Uterus (tissue), 3 donors: ENCODE measurements at regions not wholly inside any gene's neighbourhood (a gene's known extent, or its start where the extent isn't known, plus 50 kb on each side); places are given as distances from the start of the nearest gene placed in this dataset.

Source experiments
- DNase-seq, 2 donors: peaks; one replicate each; pipeline ENCODE4 v3.0.0-alpha.2; 2019 to 2020
- H3K27ac ChIP-seq, 2 donors: fragments of 200-600 bp; sonication (generic); 1 replicate in 1 of 2; 2 replicates in 1 of 2; pipeline ENCODE4 v1.5.1; 2016 to 2018
- H3K27me3 ChIP-seq, 2 donors: fragments of 200-600 bp; sonication (generic); one replicate each; pipeline ENCODE4 v1.5.1; 2018 to 2019; ENCODE audit warnings: control low read depth in 1 of 2
- H3K36me3 ChIP-seq, 2 donors: fragments of 200-600 bp; sonication (generic); one replicate each; pipeline ENCODE4 v1.5.1; 2019; ENCODE audit warnings: control low read depth in 1 of 2
- H3K4me1 ChIP-seq, 2 donors: fragments of 200-600 bp; sonication (generic); one replicate each; pipeline ENCODE4 v1.5.1; 2018 to 2019; ENCODE audit warnings: control low read depth in 1 of 2
- H3K4me3 ChIP-seq, 2 donors: fragments of 200-600 bp; sonication (generic); 1 replicate in 1 of 2; 2 replicates in 1 of 2; pipeline ENCODE4 v1.5.1; 2018 to 2019; ENCODE audit warnings: mild to moderate bottlenecking in 1 of 2
- H3K9me3 ChIP-seq, 2 donors: fragments of 200-600 bp; sonication (generic); one replicate each; pipeline ENCODE4 v1.5.1; 2019; ENCODE audit warnings: control low read depth in 1 of 2
- POLR2A ChIP-seq, 2 donors: fragments of 450-650 bp; IDR thresholded peaks; one replicate each; pipeline ENCODE4 v1.6.1; 2016; ENCODE audit warnings: antibody characterized with exemption in 2 of 2, mild to moderate bottlenecking in 1 of 2, moderate library complexity in 1 of 2
- intact Hi-C: fragments of 100-400 bp; cut with DNase I; formaldehyde crosslinking; loops from one replicate; pipeline ENCODE4 v1.15.1; 2023; ENCODE audit warnings: low total_unique reads
- TF ChIP-seq, protein P1 (sequence below), 4 experiments: fragments of 200-600 bp in 2 of 4; fragments of 450-650 bp in 2 of 4; sonication (generic) in 2 of 4; IDR thresholded peaks; one replicate each; pipeline ENCODE4 v1.5.1; 2016 to 2019; ENCODE audit warnings: antibody characterized with exemption in 4 of 4, mild to moderate bottlenecking in 2 of 4, moderate library complexity in 1 of 4
- donor health status: DM: yes; HTN: yes; CAD: no.

- TF ChIP-seq, protein P1, sequence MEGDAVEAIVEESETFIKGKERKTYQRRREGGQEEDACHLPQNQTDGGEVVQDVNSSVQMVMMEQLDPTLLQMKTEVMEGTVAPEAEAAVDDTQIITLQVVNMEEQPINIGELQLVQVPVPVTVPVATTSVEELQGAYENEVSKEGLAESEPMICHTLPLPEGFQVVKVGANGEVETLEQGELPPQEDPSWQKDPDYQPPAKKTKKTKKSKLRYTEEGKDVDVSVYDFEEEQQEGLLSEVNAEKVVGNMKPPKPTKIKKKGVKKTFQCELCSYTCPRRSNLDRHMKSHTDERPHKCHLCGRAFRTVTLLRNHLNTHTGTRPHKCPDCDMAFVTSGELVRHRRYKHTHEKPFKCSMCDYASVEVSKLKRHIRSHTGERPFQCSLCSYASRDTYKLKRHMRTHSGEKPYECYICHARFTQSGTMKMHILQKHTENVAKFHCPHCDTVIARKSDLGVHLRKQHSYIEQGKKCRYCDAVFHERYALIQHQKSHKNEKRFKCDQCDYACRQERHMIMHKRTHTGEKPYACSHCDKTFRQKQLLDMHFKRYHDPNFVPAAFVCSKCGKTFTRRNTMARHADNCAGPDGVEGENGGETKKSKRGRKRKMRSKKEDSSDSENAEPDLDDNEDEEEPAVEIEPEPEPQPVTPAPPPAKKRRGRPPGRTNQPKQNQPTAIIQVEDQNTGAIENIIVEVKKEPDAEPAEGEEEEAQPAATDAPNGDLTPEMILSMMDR (IDR thresholded peaks at IDR 0.05), result peak in 1 of 4 experiments; percentile 7
- no peak for TF ChIP-seq POLR2A (IDR thresholded peaks at IDR 0.05)
- Histone ChIP-seq H3K9me3 (no peaks in the 10 kb centered on the region), H3K4me1 (no peaks in the 10 kb centered on the region), H3K27ac (no peak overlapping the region), H3K27me3 (no peaks in the 10 kb centered on the region), H3K4me3 (no peak overlapping the region), H3K36me3 (no peaks in the 10 kb centered on the region)
- DNase-seq, result no peak
- intact Hi-C loops, result no loop called here
Measured at GRCh38 chr20:39676857-39677391, 714.8 kb downstream of the DHX35 start.

- Histone ChIP-seq H3K27ac (no peak overlapping the region), H3K4me1 (no peaks in the 10 kb centered on the region), H3K36me3 (no peaks in the 10 kb centered on the region), H3K27me3 (no peaks in the 10 kb centered on the region), H3K9me3 (no peaks in the 10 kb centered on the region), H3K4me3 (no peak overlapping the region)
- intact Hi-C loops, result no loop called here
- no peak for TF ChIP-seq POLR2A (IDR thresholded peaks at IDR 0.05)
- TF ChIP-seq, protein P1 (IDR thresholded peaks at IDR 0.05), result no peak
- DNase-seq, result no peak
Measured at GRCh38 chr20:39676241-39676640, 714.1 kb downstream of the DHX35 start.

GRCh38 chr20:39674842-39675241 is 712.7 kb downstream of the DHX35 start:
- no peak for DNase-seq
- Histone ChIP-seq H3K27me3 (no peaks in the 10 kb centered on the region), H3K4me3 (no peak overlapping the region), H3K36me3 (no peaks in the 10 kb centered on the region), H3K9me3 (no peaks in the 10 kb centered on the region), H3K27ac (no peak overlapping the region), H3K4me1 (no peaks in the 10 kb centered on the region)
- TF ChIP-seq POLR2A (IDR thresholded peaks at IDR 0.05), result no peak
- TF ChIP-seq, protein P1 (IDR thresholded peaks at IDR 0.05), result no peak
- intact Hi-C loops, result no loop called here

DNA sequence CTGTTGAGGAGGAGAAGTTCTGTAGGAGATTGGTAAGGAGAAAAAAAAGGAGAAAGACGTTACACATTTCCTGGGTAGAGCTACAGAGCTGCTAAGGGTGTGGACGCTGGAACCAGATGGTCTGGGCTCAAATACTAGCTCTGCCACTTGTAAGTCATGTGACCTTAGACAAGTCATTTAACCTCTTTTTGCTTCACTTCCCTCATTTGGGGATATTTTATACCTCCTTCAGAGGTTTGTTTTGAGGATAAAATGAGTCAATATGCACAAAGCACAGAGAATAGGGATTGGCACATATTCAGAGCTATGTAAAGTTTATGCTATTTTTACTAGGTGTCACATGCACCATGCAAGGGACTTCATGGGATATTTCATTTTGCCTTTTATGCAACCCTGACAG is 708.8 kb downstream of the DHX35 start:
- no peaks in the 10 kb centered on the region for H3K27me3 ChIP-seq
- no peaks in the 10 kb centered on the region for H3K9me3 ChIP-seq
- no peaks in the 10 kb centered on the region for H3K36me3 ChIP-seq
- DNase-seq, result no peak
- TF ChIP-seq POLR2A (IDR thresholded peaks at IDR 0.05), result no peak
- TF ChIP-seq, protein P1 (IDR thresholded peaks at IDR 0.05), result no peak
- no peak overlapping the region for H3K27ac ChIP-seq
- H3K4me3 ChIP-seq, result no peak overlapping the region
- intact Hi-C loops, result no loop called here
- no peaks in the 10 kb centered on the region for H3K4me1 ChIP-seq

DNA sequence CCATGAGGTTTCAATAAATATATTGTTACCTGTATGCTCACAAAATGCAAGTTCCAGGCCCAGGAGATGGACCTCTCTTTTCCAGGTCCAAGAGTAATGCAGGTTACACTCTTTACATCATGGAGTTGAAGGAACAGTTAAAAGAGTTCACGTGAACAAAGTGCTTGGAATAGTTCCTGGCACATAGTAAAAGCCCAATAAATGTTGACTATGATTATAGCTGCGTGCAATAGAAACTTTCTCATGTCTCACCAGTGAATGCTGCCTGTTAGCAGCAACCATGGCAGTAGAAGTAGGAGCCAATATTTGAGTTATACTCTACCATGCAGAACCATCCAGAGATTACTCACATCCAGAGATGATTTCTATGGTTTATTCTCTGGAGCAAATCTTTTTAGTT is 707.5 kb downstream of the DHX35 start:
- no peaks in the 10 kb centered on the region for H3K4me1 ChIP-seq
- TF ChIP-seq, protein P1 (IDR thresholded peaks at IDR 0.05), result no peak
- no peak for TF ChIP-seq POLR2A (IDR thresholded peaks at IDR 0.05)
- no peaks in the 10 kb centered on the region for H3K9me3 ChIP-seq
- intact Hi-C loops, result no loop called here
- H3K27me3 ChIP-seq, result no peaks in the 10 kb centered on the region
- no peaks in the 10 kb centered on the region for H3K36me3 ChIP-seq
- no peak overlapping the region for H3K4me3 ChIP-seq
- no peak for DNase-seq
- H3K27ac ChIP-seq, result no peak overlapping the region
